ENCODE measurements at regions not wholly inside any gene's neighbourhood (a gene's known extent, or its start where the extent isn't known, plus 50 kb on each side); places are given as distances from the start of the nearest gene placed in this dataset.

DNA sequence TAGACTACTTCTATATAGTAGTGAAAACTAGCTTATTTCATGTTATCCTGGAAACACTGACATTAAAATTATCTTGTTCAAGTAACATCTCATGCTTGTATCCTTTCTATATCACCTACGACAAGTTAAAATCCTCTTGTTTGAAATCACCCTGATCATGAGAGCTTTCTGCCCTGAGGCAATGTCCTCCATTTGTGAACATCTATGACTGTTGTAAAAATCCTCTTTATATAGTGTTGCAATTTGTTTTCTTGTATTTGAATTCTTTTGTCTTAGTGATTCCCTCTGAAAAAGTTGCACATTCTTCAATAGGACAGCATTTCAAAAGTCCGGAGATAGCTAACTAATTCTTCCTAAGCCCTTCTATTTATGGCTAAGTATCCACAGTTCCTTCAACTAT is 480.3 kb downstream of the NSUN3 start:
- no peak for TF ChIP-seq CTCF (IDR thresholded peaks at IDR 0.05; ENCODE audit: borderline replicate concordance, control extremely low read depth, extremely low read depth, insufficient read depth, missing control alignments)
- in situ Hi-C loops (cut with MboI; ENCODE audit: low sequenced_read_pairs, unreplicated experiment): no loop called here

GRCh38 chr3:94544131-94544789 is 481.4 kb downstream of the NSUN3 start:
- in situ Hi-C loops (cut with MboI; ENCODE audit: low sequenced_read_pairs, unreplicated experiment): no loop called here
- DNase-seq (ENCODE audit: low spot score): no peak
- no peak for TF ChIP-seq CTCF (IDR thresholded peaks at IDR 0.05; ENCODE audit: borderline replicate concordance, control extremely low read depth, extremely low read depth, insufficient read depth, missing control alignments)

More for the DNA sequence above, 480.3 kb downstream of the NSUN3 start:
- no peak for DNase-seq (ENCODE audit: low spot score)

- no peak for DNase-seq (ENCODE audit: low spot score)
- TF ChIP-seq CTCF (IDR thresholded peaks at IDR 0.05; ENCODE audit: borderline replicate concordance, control extremely low read depth, extremely low read depth, insufficient read depth, missing control alignments): no peak
- in situ Hi-C loops (cut with MboI; ENCODE audit: low sequenced_read_pairs, unreplicated experiment): no loop called here
Observed at GRCh38 chr3:94548581-94549316, 485.9 kb downstream of the NSUN3 start.

GRCh38 chr3:94561094-94561493 is 498.2 kb downstream of the NSUN3 start:
- TF ChIP-seq CTCF (IDR thresholded peaks at IDR 0.05; ENCODE audit: borderline replicate concordance, control extremely low read depth, extremely low read depth, insufficient read depth, missing control alignments): no peak
- in situ Hi-C loops (cut with MboI; ENCODE audit: low sequenced_read_pairs, unreplicated experiment): no loop called here
- DNase-seq (ENCODE audit: low spot score): no peak

DNA sequence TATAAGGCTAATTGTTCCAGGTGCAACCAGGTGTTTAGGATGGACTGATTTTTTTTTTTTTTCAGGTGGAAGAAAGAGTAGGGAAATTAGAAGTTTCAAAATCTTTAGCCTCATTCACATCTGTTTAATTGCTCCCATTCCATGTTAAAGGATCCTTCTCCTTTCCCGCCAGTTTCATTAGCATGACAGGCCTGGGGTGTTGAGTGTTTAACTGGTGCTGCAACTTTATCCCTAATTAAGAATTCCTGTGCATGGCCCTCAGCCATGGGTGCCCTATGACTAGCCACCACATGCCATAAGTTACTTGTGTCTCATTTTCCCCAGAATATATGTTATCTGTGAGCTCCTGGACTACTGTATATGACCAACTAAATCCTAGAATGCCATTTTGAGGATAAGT is 501.4 kb downstream of the NSUN3 start:
- TF ChIP-seq CTCF (IDR thresholded peaks at IDR 0.05; ENCODE audit: borderline replicate concordance, control extremely low read depth, extremely low read depth, insufficient read depth, missing control alignments): no peak
- DNase-seq (ENCODE audit: low spot score): no peak
- in situ Hi-C loops (cut with MboI; ENCODE audit: low sequenced_read_pairs, unreplicated experiment): no loop called here

- TF ChIP-seq CTCF (IDR thresholded peaks at IDR 0.05; ENCODE audit: borderline replicate concordance, control extremely low read depth, extremely low read depth, insufficient read depth, missing control alignments): no peak
- in situ Hi-C loops (cut with MboI; ENCODE audit: low sequenced_read_pairs, unreplicated experiment): no loop called here
- no peak for DNase-seq (ENCODE audit: low spot score)
Observed at GRCh38 chr3:94568041-94568440, 505.2 kb downstream of the NSUN3 start.
